Fibroblast of mammary gland (primary cell): ENCODE measurements at regions not wholly inside any gene's neighbourhood (a gene's known extent, or its start where the extent isn't known, plus 50 kb on each side); places are given as distances from the start of the nearest gene placed in this dataset.

Source experiments
- DNase-seq: peaks from one replicate; pipeline ENCODE4 v3.0.0-alpha.2; 2010; ENCODE audit warnings: low read depth
- H3K4me3 ChIP-seq: 2 replicates; pipeline ENCODE4 v1.5.1; 2011; ENCODE audit warnings: low read depth, mild to moderate bottlenecking, low read length, moderate library complexity; ENCODE audit not compliant: control insufficient read depth
- TF ChIP-seq, protein P1 (sequence below): conservative IDR thresholded peaks from 2 replicates; pipeline ENCODE4 v1.5.1; 2011; ENCODE audit warnings: low read depth, low read length, inconsistent platforms; ENCODE audit not compliant: control insufficient read depth, insufficient read depth

- TF ChIP-seq, protein P1, sequence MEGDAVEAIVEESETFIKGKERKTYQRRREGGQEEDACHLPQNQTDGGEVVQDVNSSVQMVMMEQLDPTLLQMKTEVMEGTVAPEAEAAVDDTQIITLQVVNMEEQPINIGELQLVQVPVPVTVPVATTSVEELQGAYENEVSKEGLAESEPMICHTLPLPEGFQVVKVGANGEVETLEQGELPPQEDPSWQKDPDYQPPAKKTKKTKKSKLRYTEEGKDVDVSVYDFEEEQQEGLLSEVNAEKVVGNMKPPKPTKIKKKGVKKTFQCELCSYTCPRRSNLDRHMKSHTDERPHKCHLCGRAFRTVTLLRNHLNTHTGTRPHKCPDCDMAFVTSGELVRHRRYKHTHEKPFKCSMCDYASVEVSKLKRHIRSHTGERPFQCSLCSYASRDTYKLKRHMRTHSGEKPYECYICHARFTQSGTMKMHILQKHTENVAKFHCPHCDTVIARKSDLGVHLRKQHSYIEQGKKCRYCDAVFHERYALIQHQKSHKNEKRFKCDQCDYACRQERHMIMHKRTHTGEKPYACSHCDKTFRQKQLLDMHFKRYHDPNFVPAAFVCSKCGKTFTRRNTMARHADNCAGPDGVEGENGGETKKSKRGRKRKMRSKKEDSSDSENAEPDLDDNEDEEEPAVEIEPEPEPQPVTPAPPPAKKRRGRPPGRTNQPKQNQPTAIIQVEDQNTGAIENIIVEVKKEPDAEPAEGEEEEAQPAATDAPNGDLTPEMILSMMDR, result no peak
- H3K4me3 ChIP-seq, result no peak overlapping the region
- DNase-seq, result no peak
Observed at GRCh38 chr6:6412221-6412620, 91.8 kb upstream of the F13A1 start.

DNA sequence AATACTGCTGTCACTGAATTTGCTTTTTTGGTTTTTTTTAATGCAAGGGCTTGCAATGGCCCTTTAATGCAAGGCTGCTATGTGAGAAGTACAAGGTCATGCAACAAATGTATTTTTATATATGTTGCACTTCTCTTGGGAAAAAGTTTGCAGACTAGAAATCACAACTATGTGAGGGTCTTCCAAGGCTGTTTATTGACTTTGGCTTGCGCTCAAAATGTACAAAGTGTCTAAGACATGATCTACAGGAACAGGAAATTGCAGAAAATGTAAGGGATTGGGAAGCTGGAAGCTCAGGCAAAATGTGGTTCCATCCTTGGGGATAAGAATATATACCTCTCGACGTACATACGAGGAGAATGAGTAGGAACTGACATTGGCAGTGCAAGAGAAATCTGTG is 92.2 kb upstream of the F13A1 start:
- H3K4me3 ChIP-seq, result no peak overlapping the region
- DNase-seq, result no peak
- TF ChIP-seq, protein P1, result no peak

GRCh38 chr6:6414931-6415330 is 94.5 kb upstream of the F13A1 start:
- no peak overlapping the region for H3K4me3 ChIP-seq
- TF ChIP-seq, protein P1, result no peak
- no peak for DNase-seq

- TF ChIP-seq, protein P1, result no peak
- H3K4me3 ChIP-seq, result no peak overlapping the region
- no peak for DNase-seq
Observed at GRCh38 chr6:6417475-6417874, 97.0 kb upstream of the F13A1 start.

- TF ChIP-seq, protein P1, result no peak
- H3K4me3 ChIP-seq, result no peak overlapping the region
- DNase-seq, result no peak
Observed at GRCh38 chr6:6418421-6418820, 98.0 kb upstream of the F13A1 start.

GRCh38 chr6:6420107-6420506 is 99.6 kb upstream of the F13A1 start:
- TF ChIP-seq, protein P1, result no peak
- no peak for DNase-seq
- no peak overlapping the region for H3K4me3 ChIP-seq

DNA sequence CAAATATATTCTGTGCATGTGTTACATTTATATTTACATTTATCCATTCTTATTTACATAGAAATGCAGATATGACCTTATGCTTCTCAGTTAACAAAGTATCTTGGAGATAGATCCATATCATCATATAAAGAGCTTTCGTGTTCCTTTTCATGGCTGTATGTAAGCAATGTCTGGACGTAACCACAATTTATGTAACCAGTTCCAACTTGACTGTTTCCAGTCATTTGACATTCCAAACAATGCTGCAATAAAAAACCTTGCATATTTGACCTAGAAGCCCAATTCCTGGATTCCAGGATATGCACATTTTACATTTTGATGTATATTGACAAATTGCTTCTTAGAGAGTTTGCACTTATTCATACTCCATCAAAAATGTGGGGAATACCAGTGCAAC is 113.7 kb upstream of the F13A1 start:
- DNase-seq, result no peak
- TF ChIP-seq, protein P1, result no peak
- no peak overlapping the region for H3K4me3 ChIP-seq
